ENCODE measurements at regions not wholly inside any gene's neighbourhood (a gene's known extent, or its start where the extent isn't known, plus 50 kb on each side); places are given as distances from the start of the nearest gene placed in this dataset.

GRCh38 chr12:105585107-105585506, 254.6 kb downstream of the C12orf75 start:
- H3K36me3 ChIP-seq (ENCODE audit: control insufficient read depth, insufficient read depth, low read length), result no peaks in the 10 kb centered on the region
- TF ChIP-seq, protein P1, sequence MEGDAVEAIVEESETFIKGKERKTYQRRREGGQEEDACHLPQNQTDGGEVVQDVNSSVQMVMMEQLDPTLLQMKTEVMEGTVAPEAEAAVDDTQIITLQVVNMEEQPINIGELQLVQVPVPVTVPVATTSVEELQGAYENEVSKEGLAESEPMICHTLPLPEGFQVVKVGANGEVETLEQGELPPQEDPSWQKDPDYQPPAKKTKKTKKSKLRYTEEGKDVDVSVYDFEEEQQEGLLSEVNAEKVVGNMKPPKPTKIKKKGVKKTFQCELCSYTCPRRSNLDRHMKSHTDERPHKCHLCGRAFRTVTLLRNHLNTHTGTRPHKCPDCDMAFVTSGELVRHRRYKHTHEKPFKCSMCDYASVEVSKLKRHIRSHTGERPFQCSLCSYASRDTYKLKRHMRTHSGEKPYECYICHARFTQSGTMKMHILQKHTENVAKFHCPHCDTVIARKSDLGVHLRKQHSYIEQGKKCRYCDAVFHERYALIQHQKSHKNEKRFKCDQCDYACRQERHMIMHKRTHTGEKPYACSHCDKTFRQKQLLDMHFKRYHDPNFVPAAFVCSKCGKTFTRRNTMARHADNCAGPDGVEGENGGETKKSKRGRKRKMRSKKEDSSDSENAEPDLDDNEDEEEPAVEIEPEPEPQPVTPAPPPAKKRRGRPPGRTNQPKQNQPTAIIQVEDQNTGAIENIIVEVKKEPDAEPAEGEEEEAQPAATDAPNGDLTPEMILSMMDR (IDR thresholded peaks at IDR 0.05; ENCODE audit: insufficient read depth, low read length, poor library complexity, severe bottlenecking), result no peak
- no peak overlapping the region for H3K4me3 ChIP-seq (ENCODE audit: low read depth, low read length)
- no peak for DNase-seq (ENCODE audit: low read depth)
- no peaks in the 10 kb centered on the region for H3K27me3 ChIP-seq (ENCODE audit: control insufficient read depth, insufficient read depth, low read length)

DNA sequence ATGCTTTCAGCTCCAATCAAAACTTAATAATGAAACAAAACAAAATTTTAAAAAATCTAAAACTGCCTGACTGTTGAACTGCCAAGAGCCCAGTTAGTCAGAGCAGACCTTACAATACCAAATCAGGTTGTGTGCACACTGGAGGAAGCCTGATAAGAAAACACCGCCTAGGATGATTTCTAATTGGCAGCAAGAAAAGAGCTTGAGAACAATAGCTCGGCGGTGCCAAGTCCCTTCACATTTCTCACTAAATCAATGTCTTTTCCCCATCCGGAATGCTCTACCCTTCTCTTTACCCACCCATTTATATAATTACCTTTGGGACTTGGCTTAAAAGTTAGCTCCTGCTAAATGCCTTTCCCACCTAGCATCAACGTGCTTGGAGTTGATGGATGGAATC, 256.7 kb downstream of the C12orf75 start:
- DNase-seq (ENCODE audit: low read depth), result no peak
- TF ChIP-seq, protein P1 (IDR thresholded peaks at IDR 0.05; ENCODE audit: insufficient read depth, low read length, poor library complexity, severe bottlenecking), result no peak
- Histone ChIP-seq H3K27me3 (ENCODE audit: control insufficient read depth, insufficient read depth, low read length) (no peaks in the 10 kb centered on the region), H3K4me3 (ENCODE audit: low read depth, low read length) (no peak overlapping the region), H3K36me3 (ENCODE audit: control insufficient read depth, insufficient read depth, low read length) (no peaks in the 10 kb centered on the region)

- TF ChIP-seq, protein P1 (IDR thresholded peaks at IDR 0.05; ENCODE audit: insufficient read depth, low read length, poor library complexity, severe bottlenecking), result no peak
- Histone ChIP-seq H3K27me3 (ENCODE audit: control insufficient read depth, insufficient read depth, low read length) (no peaks in the 10 kb centered on the region), H3K4me3 (ENCODE audit: low read depth, low read length) (no peak overlapping the region), H3K36me3 (ENCODE audit: control insufficient read depth, insufficient read depth, low read length) (no peaks in the 10 kb centered on the region)
- peak; percentile 18 for DNase-seq (ENCODE audit: low read depth)
Observed at GRCh38 chr12:105588106-105588505, 257.6 kb downstream of the C12orf75 start.

DNA sequence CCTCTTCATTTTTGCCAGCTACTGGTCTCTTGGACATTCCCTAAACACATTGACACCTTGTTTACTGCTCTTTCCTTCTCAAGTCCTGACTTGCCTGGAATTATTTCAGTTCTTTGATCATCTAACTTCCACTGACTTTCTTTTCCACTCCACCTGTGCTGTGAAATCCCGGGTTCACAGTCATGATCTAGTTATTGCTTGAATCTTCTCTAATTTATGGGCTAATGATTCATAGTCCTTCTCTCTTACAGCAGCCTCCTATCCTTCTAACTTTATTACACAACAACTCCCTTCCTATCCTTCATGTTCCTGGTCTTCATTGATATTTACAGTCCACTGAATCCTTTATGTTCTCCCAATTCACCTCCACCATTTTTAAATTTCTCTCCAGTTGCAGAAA, 260.1 kb downstream of the C12orf75 start:
- no peak overlapping the region for H3K4me3 ChIP-seq (ENCODE audit: low read depth, low read length)
- TF ChIP-seq, protein P1 (IDR thresholded peaks at IDR 0.05; ENCODE audit: insufficient read depth, low read length, poor library complexity, severe bottlenecking), result no peak
- no peak for DNase-seq (ENCODE audit: low read depth)
- no peaks in the 10 kb centered on the region for H3K36me3 ChIP-seq (ENCODE audit: control insufficient read depth, insufficient read depth, low read length)
- H3K27me3 ChIP-seq (ENCODE audit: control insufficient read depth, insufficient read depth, low read length), result no peaks in the 10 kb centered on the region

GRCh38 chr12:105595440-105595839, 264.9 kb downstream of the C12orf75 start:
- no peak for DNase-seq (ENCODE audit: low read depth)
- H3K36me3 ChIP-seq (ENCODE audit: control insufficient read depth, insufficient read depth, low read length), result no peaks in the 10 kb centered on the region
- no peak overlapping the region for H3K4me3 ChIP-seq (ENCODE audit: low read depth, low read length)
- TF ChIP-seq, protein P1 (IDR thresholded peaks at IDR 0.05; ENCODE audit: insufficient read depth, low read length, poor library complexity, severe bottlenecking), result no peak
- H3K27me3 ChIP-seq (ENCODE audit: control insufficient read depth, insufficient read depth, low read length), result no peaks in the 10 kb centered on the region

DNA sequence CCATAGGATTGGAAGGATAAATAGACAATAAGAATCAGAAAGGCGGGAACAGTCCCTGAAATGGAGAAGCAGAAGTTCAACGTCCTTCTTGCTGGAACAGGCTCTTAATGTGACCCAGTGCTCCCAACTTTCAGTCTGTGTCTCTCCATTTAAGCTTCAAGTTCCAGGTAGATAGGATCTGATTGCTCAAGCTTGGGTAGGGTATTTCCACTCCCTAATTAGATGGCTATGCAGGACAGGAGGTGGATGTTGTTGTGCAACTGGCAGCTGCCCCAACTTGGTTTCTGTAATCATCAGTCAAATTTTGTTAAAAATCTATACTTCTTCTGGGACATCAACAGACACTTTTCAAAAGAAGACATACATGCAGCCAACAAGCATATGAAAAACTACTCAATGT, 266.2 kb downstream of the C12orf75 start:
- Histone ChIP-seq H3K36me3 (ENCODE audit: control insufficient read depth, insufficient read depth, low read length) (no peaks in the 10 kb centered on the region), H3K27me3 (ENCODE audit: control insufficient read depth, insufficient read depth, low read length) (no peaks in the 10 kb centered on the region), H3K4me3 (ENCODE audit: low read depth, low read length) (no peak overlapping the region)
- TF ChIP-seq, protein P1 (IDR thresholded peaks at IDR 0.05; ENCODE audit: insufficient read depth, low read length, poor library complexity, severe bottlenecking), result no peak
- no peak for DNase-seq (ENCODE audit: low read depth)

All from kidney epithelial cell (primary cell).